Activated CD8-positive, alpha-beta memory T cell treated with anti-CD3 and anti-CD28 coated beads, Interleukin-2, amount 50 U/mL, for 4 hours (primary cell): ENCODE measurements at regions not wholly inside any gene's neighbourhood (a gene's known extent, or its start where the extent isn't known, plus 50 kb on each side); places are given as distances from the start of the nearest gene placed in this dataset.

ENCODE experiments used
- DNase-seq: peaks from one replicate; pipeline ENCODE4 v3.0.0-alpha.2; 2020

- no peak for DNase-seq
Measured at GRCh38 chr17:77399319-77399957, 258.7 kb downstream of the SEC14L1 start.

GRCh38 chr17:77400445-77400870 lies 259.7 kb downstream of the SEC14L1 start:
- DNase-seq: peak; percentile 83

DNA sequence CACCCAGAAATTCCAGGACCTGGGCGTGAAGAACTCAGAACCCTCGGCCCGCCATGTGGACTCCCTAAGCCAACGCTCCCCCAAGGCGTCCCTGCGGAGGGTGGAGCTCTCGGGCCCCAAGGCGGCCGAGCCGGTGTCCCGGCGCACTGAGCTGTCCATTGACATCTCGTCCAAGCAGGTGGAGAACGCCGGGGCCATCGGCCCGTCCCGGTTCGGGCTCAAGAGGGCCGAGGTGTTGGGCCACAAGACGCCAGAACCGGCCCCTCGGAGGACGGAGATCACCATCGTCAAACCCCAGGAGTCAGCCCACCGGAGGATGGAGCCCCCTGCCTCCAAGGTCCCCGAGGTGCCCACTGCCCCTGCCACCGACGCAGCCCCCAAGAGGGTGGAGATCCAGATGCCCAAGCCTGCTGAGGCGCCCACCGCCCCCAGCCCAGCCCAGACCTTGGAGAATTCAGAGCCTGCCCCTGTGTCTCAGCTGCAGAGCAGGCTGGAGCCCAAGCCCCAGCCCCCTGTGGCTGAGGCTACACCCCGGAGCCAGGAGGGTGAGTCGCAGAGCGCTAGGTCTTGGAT lies 261.5 kb downstream of the SEC14L1 start:
- no peak for DNase-seq

GRCh38 chr17:77403854-77404253 lies 263.1 kb downstream of the SEC14L1 start:
- no peak for DNase-seq

DNA sequence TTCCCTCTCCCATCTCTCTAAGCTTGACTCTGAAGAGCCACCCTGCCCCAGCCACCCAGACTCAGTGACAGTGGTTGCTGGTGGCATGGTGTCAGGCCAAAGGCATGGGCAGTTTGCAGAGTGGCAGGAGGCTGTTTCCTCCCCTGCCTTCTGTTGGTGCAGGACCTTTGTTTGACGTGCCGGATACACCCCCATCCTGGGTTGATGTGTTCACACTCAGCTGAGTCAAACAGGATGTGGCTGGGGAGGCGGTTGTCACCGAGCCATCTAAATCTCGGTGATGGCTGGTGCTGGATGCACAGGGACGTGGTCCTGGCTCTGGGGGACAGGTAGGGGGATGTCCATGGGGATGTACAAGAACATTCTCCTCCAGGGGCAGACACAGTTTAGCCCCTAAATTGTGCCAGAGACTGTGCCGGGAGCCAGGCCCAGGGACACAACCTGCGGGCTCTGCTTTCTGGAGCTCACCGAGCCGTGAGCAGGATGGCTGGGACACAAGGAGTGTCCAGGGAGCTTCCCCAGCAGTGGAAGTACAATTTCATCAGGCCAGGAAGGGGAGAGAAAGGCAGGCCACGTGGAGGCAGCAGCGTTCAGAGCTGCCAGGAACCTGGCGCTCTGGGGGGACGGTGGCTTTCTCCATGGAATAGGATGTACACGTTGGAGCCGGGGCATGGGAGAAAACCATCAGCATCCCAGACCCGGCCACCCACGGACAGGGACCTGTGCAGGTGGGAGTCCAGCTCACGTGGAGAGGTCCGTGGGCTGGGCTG lies 264.2 kb downstream of the SEC14L1 start:
- DNase-seq: peak; percentile 83

GRCh38 chr17:77405867-77406732 lies 265.3 kb downstream of the SEC14L1 start:
- DNase-seq: no peak

DNA sequence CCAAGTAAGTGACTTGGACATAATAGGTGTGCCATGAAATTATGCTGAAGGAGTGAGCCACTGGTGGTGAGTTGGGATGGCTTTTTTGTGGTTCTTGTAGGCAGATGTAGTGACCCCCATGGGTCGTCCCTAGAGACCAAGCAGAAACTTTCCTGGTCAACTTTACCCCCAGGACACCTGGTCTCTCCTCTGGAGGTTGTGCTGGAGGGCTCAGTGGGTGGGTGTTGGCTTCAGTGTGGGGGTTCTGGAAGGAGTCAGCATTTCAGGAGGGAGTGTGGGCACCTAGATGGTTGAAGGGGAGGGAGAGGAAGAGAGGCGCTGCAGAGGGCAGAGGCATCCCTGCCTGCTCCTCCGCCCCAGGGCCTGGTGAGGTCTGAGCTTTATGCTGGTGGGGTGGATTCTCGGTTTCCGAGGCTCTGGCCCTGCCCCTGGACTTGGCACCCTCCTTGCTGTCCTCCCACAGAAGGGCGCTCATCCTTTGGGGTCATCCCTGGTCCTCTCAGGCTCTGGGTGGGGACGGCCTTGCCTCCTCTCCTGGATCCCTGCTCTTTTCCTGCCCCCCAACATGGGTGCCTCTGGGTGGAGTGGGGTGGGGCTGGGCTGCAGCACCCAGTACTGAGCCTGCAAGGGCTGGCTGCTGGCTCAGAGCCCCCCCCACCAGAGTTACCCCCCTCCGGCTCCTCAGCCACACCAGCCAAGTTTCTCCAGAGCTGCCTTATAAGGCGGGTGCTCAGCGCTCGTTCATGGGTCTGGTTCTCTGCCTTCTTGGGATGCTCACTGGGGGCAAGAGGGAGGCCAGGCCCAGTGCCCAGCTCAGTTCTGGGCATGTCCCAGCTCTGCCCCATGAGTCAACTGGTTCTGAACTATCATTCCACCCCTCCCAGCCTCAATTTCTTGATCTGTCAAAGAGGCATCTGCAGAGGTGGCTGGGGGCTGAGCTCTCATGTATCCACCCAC lies 266.8 kb downstream of the SEC14L1 start:
- no peak for DNase-seq

- DNase-seq: no peak
Measured at GRCh38 chr17:77408284-77408683, 267.5 kb downstream of the SEC14L1 start.

- no peak for DNase-seq
Measured at GRCh38 chr17:77409282-77410161, 268.8 kb downstream of the SEC14L1 start.

GRCh38 chr17:77410470-77410869 lies 269.7 kb downstream of the SEC14L1 start:
- DNase-seq: no peak

GRCh38 chr17:77414811-77415400 lies 274.1 kb downstream of the SEC14L1 start:
- no peak for DNase-seq

DNA sequence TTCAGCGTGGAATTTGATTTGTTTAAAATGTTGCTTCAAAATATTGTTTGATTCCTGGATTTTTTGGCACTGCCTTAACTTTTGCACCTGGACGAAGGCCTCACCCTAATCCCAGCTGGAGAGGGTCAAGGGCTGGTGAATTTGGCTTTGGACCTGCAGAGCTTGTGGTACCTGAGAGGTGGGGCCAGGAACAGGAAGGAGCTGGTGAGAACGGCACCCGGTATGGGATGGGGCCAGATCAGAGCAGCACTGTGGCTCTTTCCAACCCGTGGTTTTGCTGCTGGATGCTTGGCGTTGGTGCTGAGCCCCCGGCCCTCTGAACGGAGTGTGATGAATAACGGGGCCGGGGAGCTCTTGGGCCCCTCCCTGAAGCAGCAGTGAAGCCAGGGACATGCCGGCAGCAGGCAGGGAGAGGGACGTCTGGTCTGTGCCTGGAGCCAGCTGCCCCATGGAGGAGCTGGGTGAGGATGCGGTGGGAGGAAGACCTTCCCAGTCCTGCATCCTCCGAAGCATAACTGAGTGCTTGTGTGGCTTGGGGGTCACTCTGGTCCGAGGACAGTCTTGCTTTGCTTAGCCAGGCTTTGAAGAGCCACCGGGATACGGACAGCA lies 275.4 kb downstream of the SEC14L1 start:
- DNase-seq: no peak

DNA sequence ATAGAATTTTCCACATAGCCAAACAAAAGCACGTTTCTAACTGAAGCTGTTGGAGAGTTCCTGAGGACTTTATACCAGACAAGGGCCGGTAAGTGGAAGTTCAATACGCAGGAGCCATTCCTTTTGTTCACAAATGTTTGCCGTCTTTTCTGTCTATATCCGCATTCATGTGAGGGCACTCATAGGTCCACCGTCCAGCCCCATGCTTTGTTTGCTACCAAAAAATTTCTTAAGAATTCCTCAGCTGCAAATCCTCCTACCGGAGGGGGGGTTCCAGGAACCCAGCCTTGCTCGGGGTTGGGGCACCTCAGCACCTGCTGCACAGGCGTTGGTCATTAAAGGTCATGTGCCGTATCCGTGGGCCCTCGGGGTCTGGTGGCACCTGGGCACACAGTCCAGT lies 276.8 kb downstream of the SEC14L1 start:
- no peak for DNase-seq

GRCh38 chr17:77418609-77419008 lies 277.8 kb downstream of the SEC14L1 start:
- DNase-seq: no peak

DNA sequence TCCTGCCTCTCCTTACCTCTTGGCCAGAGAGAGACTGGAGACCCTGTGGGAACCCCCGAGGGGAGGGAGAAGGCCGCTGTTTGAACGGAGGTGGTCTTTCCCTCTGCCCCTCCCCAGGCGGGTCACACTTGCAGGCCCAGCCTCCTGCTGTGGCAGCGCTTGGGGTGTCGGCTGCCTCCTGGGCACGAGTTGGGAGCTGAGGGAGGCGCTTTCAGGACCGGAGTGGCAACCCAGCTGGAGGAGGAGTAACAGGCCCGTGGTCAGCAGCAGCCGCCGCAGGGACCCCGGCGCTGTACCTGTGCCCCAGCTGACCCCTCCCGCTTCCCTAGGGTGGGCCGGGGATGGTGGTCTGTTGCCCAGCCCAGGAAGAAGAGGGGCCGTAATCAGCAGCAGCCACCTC lies 278.3 kb downstream of the SEC14L1 start:
- DNase-seq: no peak

DNA sequence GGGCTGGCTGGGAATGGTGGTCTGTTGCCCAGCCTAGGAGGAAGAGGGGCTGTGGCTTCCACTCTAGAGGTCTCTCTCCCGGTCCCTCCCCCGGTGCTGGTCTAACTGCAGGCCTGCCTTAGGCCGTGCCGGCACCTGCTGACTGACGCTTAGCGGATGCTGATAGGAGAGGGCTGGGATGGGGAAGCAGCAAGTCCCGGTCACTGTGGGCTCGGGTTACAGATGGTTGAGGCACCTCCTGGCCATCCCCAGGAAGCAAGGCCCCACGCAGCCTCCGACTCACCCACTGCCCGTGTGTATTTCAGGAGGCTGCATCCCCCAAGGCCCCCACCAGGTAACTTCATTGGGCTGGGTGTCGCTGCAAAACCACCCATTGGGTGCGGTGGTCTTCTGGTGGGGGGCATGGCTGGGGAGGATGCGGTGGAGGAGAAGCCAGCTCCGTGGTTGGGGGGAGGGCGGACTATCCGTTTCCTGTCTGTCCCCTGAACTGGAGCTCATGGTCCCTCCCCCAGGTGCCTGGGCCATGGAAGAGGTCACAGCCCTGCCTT lies 278.9 kb downstream of the SEC14L1 start:
- no peak for DNase-seq

DNA sequence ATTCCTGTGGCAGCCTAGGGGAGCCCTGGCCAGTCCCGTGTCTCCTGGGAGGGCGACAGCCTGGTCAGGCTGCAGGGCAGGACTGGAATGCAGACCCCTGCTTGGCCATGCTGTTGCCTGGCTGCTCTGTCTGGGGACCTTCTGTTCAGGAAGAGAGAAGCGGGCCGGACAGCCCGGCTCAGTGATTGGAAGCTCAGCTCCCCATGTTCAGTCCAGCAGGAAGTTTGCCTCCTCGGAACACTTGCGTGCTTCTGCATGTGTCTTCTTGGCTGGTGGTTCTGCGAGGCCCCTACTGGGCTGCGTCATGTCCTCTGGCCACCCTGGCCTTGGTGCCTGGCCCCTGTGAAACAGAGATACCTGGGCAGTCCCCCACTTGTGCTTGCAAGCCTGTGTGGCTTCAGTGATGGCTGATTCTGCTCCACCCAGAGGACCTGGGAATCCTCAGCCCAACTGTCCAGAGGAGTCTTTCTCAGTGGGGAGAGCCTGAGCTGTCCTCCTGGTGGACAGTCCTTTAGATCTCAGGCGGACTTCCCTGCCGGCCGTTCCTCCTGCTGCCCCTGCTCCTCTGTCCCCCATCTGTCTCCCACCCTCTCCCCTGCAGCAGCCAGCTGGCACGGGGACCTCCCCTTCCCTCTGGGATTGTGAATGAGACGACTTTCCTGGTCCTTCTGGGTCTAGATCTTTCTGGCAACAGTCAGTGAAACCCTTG lies 279.5 kb downstream of the SEC14L1 start:
- DNase-seq: no peak

GRCh38 chr17:77420804-77421629 lies 280.2 kb downstream of the SEC14L1 start:
- peak; percentile 49 for DNase-seq
